PC-9 (cell line): ENCODE measurements at regions not wholly inside any gene's neighbourhood (a gene's known extent, or its start where the extent isn't known, plus 50 kb on each side); places are given as distances from the start of the nearest gene placed in this dataset.

ENCODE experiments used
- BruUV-seq: library from RNA; stranded (reverse); fragments of 400-500 nt; replicated peaks from 2 replicates; lab custom pipeline; 2021; lab: Mats Ljungman, UMichigan
- CTCF ChIA-PET: fragments of 300-600 bp; sonication (Branson Sonifier 250); formaldehyde crosslinking; loops from one replicate; lab custom pipeline; 2022; ENCODE audit warnings: antibody characterized with exemption; lab: Charles Lee
- POLR2A ChIA-PET: fragments of 300-600 bp; sonication (Branson Sonifier 250); formaldehyde crosslinking; loops from one replicate; lab custom pipeline; 2022; ENCODE audit warnings: antibody characterized with exemption; ENCODE audit not compliant: unreplicated experiment; lab: Charles Lee
- DNase-seq, 2 experiments: peaks; one replicate each; pipeline versions ENCODE4 v3.0.0 to v3.0.0-alpha.2; 2015 to 2022; ENCODE audit warnings: mixed read lengths in 1 of 2
- H2AFZ ChIP-seq: fragments of 200-600 bp; sonication (generic); 2 replicates; pipeline ENCODE4 v1.8.1; 2017; ENCODE audit warnings: antibody characterized with exemption
- H3F3A ChIP-seq: fragments of 200-600 bp; sonication (generic); 2 replicates; pipeline ENCODE4 v1.8.1; 2017; ENCODE audit warnings: antibody characterized with exemption, mild to moderate bottlenecking, low read depth; ENCODE audit not compliant: insufficient read depth
- H3K27ac ChIP-seq: fragments of 200-600 bp; sonication (generic); 2 replicates; pipeline ENCODE4 v1.6.1; 2016; ENCODE audit warnings: mixed run types
- H3K27me3 ChIP-seq: fragments of 200-600 bp; sonication (generic); 2 replicates; pipeline ENCODE4 v1.6.1; 2016; ENCODE audit warnings: low read depth, mixed run types; ENCODE audit not compliant: insufficient read depth
- H3K36me3 ChIP-seq: fragments of 200-600 bp; sonication (generic); 2 replicates; pipeline ENCODE4 v1.6.1; 2016; ENCODE audit warnings: low read depth, mixed run types
- H3K4me1 ChIP-seq: fragments of 200-600 bp; sonication (generic); replicated peaks from 2 replicates; pipeline ENCODE4 v1.6.1; 2016; ENCODE audit warnings: mixed run types; ENCODE audit not compliant: insufficient read depth
- H3K4me2 ChIP-seq: fragments of 200-600 bp; sonication (generic); 2 replicates; pipeline ENCODE4 v1.6.1; 2017; ENCODE audit warnings: mixed run types
- H3K4me3 ChIP-seq: fragments of 200-600 bp; sonication (generic); 2 replicates; pipeline ENCODE4 v1.6.1; 2016; ENCODE audit warnings: mixed run types
- H3K79me2 ChIP-seq: fragments of 200-600 bp; sonication (generic); 2 replicates; pipeline ENCODE4 v1.6.1; 2017; ENCODE audit warnings: low read depth, mixed run types
- H3K9me2 ChIP-seq: fragments of 200-600 bp; sonication (generic); 2 replicates; pipeline ENCODE4 v1.8.1; 2017; ENCODE audit warnings: mild to moderate bottlenecking; ENCODE audit not compliant: insufficient read depth
- H3K9me3 ChIP-seq: fragments of 200-600 bp; sonication (generic); 2 replicates; pipeline ENCODE4 v1.8.1; 2016; ENCODE audit warnings: low read depth; ENCODE audit not compliant: insufficient read depth
- H4K20me1 ChIP-seq: fragments of 200-600 bp; sonication (generic); 2 replicates; pipeline ENCODE4 v1.8.1; 2017; ENCODE audit not compliant: insufficient read depth
- EZH2 ChIP-seq: fragments of 200-600 bp; sonication (generic); IDR thresholded peaks from 2 replicates; pipeline ENCODE4 v1.8.0; 2017; ENCODE audit warnings: antibody characterized with exemption, low read depth
- intact Hi-C: fragments of 100-400 bp; cut with micrococcal nuclease; formaldehyde crosslinking; loops from one replicate; pipeline ENCODE4 v1.10.0; 2022; ENCODE audit not compliant: unreplicated experiment
- TF ChIP-seq, protein P1 (sequence below): fragments of 200-600 bp; sonication (generic); conservative IDR thresholded peaks from 2 replicates; pipeline ENCODE4 v1.6.1; 2017; ENCODE audit warnings: mixed run types, antibody characterized with exemption, mild to moderate bottlenecking, moderate library complexity

DNA sequence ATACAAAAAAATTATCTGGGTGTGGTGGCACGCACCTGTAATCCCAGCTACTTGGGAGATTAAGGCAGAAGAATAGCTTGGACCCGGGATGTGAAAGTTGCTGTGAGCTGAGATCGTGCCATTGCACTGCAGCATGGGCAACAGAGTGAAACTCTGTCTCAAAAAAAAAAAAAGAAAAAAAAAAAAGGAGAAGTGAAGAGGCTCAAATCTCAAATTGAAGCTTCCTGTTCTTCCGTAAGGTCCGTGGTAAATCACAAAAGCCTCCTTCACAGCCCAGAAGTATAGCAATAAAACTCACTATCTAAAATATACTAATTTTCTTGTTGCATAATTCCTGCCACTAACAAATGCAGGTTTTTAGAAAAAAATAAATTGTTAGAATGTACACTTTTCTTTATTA lies 498.2 kb upstream of the BRINP3 start:
- no peaks in the 10 kb centered on the region for H3F3A ChIP-seq
- no peaks in the 10 kb centered on the region for H3K9me2 ChIP-seq
- no TSS peak for BruUV-seq
- H3K9me3 ChIP-seq, result no peaks in the 10 kb centered on the region
- no peak overlapping the region for H2AFZ ChIP-seq
- TF ChIP-seq, protein P1, sequence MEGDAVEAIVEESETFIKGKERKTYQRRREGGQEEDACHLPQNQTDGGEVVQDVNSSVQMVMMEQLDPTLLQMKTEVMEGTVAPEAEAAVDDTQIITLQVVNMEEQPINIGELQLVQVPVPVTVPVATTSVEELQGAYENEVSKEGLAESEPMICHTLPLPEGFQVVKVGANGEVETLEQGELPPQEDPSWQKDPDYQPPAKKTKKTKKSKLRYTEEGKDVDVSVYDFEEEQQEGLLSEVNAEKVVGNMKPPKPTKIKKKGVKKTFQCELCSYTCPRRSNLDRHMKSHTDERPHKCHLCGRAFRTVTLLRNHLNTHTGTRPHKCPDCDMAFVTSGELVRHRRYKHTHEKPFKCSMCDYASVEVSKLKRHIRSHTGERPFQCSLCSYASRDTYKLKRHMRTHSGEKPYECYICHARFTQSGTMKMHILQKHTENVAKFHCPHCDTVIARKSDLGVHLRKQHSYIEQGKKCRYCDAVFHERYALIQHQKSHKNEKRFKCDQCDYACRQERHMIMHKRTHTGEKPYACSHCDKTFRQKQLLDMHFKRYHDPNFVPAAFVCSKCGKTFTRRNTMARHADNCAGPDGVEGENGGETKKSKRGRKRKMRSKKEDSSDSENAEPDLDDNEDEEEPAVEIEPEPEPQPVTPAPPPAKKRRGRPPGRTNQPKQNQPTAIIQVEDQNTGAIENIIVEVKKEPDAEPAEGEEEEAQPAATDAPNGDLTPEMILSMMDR, result no peak
- TF ChIP-seq EZH2, result no peak
- no peaks in the 10 kb centered on the region for H4K20me1 ChIP-seq
- no peak overlapping the region for H3K4me2 ChIP-seq
- no peak overlapping the region for H3K4me3 ChIP-seq
- POLR2A ChIA-PET, result no interaction called here
- CTCF ChIA-PET, result no interaction called here
- H3K27ac ChIP-seq, result no peak overlapping the region
- H3K4me1 ChIP-seq, result no peaks in the 10 kb centered on the region
- no peaks in the 10 kb centered on the region for H3K36me3 ChIP-seq
- intact Hi-C loops, result no loop called here
- no peak for DNase-seq
- no peaks in the 10 kb centered on the region for H3K79me2 ChIP-seq
- H3K27me3 ChIP-seq, result no peaks in the 10 kb centered on the region

DNA sequence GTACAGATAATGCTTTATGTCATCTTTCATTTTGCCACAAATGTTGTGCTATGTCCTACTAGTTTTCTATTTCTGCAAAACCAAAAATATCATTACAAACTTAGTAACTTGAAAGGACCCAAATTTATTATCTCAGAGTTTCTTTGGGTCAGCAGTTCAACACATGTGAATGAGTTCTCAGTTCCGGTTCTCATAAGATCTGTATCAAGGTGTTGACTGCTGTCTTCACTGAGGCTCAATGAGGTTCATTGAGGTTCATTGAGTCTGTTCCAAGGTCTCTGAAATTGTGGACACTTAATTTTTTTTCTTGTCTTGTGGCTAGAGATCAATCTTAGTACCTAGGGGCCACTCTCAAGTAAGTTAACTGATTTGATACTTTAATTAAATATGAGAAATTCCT lies 525.1 kb upstream of the BRINP3 start:
- DNase-seq, result no peak
- Histone ChIP-seq H2AFZ (no peak overlapping the region), H3K9me2 (no peaks in the 10 kb centered on the region), H3K4me2 (no peak overlapping the region), H3K27ac (no peak overlapping the region), H3K4me1 (no peaks in the 10 kb centered on the region), H3K9me3 (no peaks in the 10 kb centered on the region), H4K20me1 (no peaks in the 10 kb centered on the region), H3F3A (no peaks in the 10 kb centered on the region), H3K36me3 (no peaks in the 10 kb centered on the region), H3K27me3 (no peaks in the 10 kb centered on the region), H3K79me2 (no peaks in the 10 kb centered on the region), H3K4me3 (no peak overlapping the region)
- intact Hi-C loops, result no loop called here
- ChIA-PET POLR2A (no interaction called here), CTCF (no interaction called here)
- BruUV-seq, result no TSS peak
- TF ChIP-seq, protein P1, result no peak
- TF ChIP-seq EZH2, result no peak

DNA sequence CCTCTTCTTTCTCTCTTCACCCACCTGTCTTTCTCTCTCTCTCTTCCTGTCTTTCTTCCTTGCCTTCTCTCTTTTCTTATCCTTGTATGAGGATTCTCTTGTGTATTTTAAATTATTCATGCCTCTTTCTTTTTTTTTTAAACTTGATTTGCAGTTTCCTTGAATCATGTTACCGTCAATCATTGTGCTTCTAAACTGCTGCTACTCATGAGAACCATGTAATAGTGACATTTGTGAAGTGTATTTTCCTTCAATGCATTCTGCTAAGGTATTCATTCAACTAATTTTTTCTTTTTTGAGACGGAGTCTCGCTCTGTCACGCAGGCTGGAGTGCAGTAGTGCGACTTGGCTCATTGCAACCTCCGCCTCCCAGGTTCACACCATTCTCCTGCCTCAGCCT lies 539.1 kb upstream of the BRINP3 start:
- TF ChIP-seq, protein P1, result no peak
- TF ChIP-seq EZH2, result no peak
- intact Hi-C loops, result no loop called here
- Histone ChIP-seq H3K4me1 (no peaks in the 10 kb centered on the region), H3K9me3 (no peaks in the 10 kb centered on the region), H3K79me2 (no peaks in the 10 kb centered on the region), H3K4me3 (no peak overlapping the region), H3K27ac (no peak overlapping the region), H3K9me2 (no peaks in the 10 kb centered on the region), H4K20me1 (no peaks in the 10 kb centered on the region), H3F3A (no peaks in the 10 kb centered on the region), H3K36me3 (no peaks in the 10 kb centered on the region), H2AFZ (no peak overlapping the region), H3K27me3 (no peaks in the 10 kb centered on the region), H3K4me2 (no peak overlapping the region)
- no peak for DNase-seq
- CTCF ChIA-PET, result no interaction called here
- POLR2A ChIA-PET, result no interaction called here
- no TSS peak for BruUV-seq
